ENCODE measurements at regions not wholly inside any gene's neighbourhood (a gene's known extent, or its start where the extent isn't known, plus 50 kb on each side); places are given as distances from the start of the nearest gene placed in this dataset.

DNA sequence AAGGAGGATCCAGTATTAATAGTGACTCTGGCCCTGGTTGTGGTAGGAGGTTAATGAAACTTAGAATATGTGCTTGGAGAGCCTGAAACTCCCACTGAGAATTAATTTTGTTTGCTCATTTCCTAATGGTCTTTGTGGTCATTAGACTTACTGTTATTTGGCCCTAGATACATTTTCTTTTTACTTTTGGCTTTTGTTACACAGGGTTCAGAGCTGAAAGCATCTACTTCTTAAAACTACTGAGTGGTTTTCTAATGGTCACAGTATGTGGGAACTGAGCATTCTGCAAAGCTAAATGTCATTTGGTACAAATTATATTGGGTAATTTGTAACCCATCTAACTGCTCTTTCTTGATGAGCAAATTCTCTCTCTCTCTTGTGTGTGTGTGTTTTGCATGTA, 433.4 kb upstream of the IL12A start:
- Mint-ChIP-seq H3K9me3 (peaks cover 2% of the 10 kb centered on the region), H3K36me3 (ENCODE audit: low read depth) (no peaks in the 10 kb centered on the region), H3K4me1 (no peaks in the 10 kb centered on the region), H3K27me3 (ENCODE audit: insufficient read depth) (peaks cover 11% of the 10 kb centered on the region), H3K27ac (no peak overlapping the region), H3K4me3 (no peak overlapping the region)
- H3K27me3 ChIP-seq (ENCODE audit: control insufficient read depth, insufficient read depth, low read length, poor library complexity, severe bottlenecking) = no peaks in the 10 kb centered on the region
- H3K9me3 ChIP-seq (ENCODE audit: control insufficient read depth, low read length) = no peaks in the 10 kb centered on the region
- H3K27ac ChIP-seq (ENCODE audit: low read depth, low read length) = no peak overlapping the region
- H3K9ac ChIP-seq (ENCODE audit: extremely low read depth, low read length, poor library complexity, severe bottlenecking) = no peak overlapping the region
- no peaks in the 10 kb centered on the region for H3K4me1 ChIP-seq (ENCODE audit: control insufficient read depth, insufficient read depth, low read length)
- DNase-seq = no peak
- H3K4me3 ChIP-seq (ENCODE audit: low read length) = no peak overlapping the region
- TF ChIP-seq, protein P1, sequence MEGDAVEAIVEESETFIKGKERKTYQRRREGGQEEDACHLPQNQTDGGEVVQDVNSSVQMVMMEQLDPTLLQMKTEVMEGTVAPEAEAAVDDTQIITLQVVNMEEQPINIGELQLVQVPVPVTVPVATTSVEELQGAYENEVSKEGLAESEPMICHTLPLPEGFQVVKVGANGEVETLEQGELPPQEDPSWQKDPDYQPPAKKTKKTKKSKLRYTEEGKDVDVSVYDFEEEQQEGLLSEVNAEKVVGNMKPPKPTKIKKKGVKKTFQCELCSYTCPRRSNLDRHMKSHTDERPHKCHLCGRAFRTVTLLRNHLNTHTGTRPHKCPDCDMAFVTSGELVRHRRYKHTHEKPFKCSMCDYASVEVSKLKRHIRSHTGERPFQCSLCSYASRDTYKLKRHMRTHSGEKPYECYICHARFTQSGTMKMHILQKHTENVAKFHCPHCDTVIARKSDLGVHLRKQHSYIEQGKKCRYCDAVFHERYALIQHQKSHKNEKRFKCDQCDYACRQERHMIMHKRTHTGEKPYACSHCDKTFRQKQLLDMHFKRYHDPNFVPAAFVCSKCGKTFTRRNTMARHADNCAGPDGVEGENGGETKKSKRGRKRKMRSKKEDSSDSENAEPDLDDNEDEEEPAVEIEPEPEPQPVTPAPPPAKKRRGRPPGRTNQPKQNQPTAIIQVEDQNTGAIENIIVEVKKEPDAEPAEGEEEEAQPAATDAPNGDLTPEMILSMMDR (conservative IDR thresholded peaks at IDR 0.05) = no peak
- H3K36me3 ChIP-seq (ENCODE audit: control insufficient read depth, insufficient read depth, low read length) = no peaks in the 10 kb centered on the region

DNA sequence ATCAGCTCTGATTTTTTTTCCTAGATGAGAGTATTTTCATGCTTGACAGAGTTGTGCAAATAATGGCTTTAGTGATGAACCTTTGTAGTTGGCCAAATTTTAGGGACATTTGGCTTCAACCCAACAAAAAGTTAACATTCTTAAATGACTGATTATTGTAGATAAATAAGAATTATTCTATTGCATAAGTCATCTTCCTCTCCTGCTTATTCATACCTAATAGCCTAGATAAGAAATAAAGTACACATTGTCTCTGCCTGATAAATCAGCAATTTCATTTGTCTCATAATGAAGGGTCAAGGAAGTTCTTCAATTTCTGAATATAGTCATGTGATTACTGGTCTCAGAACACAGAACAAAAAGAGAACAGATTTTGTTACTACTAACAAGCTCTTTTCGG, 428.9 kb upstream of the IL12A start:
- Histone ChIP-seq H3K9me3 (ENCODE audit: control insufficient read depth, low read length) (no peaks in the 10 kb centered on the region), H3K27ac (ENCODE audit: low read depth, low read length) (no peak overlapping the region), H3K36me3 (ENCODE audit: control insufficient read depth, insufficient read depth, low read length) (no peaks in the 10 kb centered on the region), H3K4me3 (ENCODE audit: low read length) (no peak overlapping the region), H3K4me1 (ENCODE audit: control insufficient read depth, insufficient read depth, low read length) (no peaks in the 10 kb centered on the region), H3K9ac (ENCODE audit: extremely low read depth, low read length, poor library complexity, severe bottlenecking) (no peak overlapping the region), H3K27me3 (ENCODE audit: control insufficient read depth, insufficient read depth, low read length, poor library complexity, severe bottlenecking) (no peaks in the 10 kb centered on the region)
- H3K27me3 Mint-ChIP-seq (ENCODE audit: insufficient read depth) = peaks cover 11% of the 10 kb centered on the region
- no peak for DNase-seq
- no peaks in the 10 kb centered on the region for H3K36me3 Mint-ChIP-seq (ENCODE audit: low read depth)
- H3K4me1 Mint-ChIP-seq = peaks cover 4% of the 10 kb centered on the region
- no peak overlapping the region for H3K27ac Mint-ChIP-seq
- H3K9me3 Mint-ChIP-seq = peaks cover 2% of the 10 kb centered on the region
- WGBS, 2 experiments (ENCODE audit: insufficient coverage in 1 of 2, insufficient read length in 1 of 2) = no CpG with 5 or more reads among the region's 1 CpG
- TF ChIP-seq, protein P1 (conservative IDR thresholded peaks at IDR 0.05) = no peak
- no peak overlapping the region for H3K4me3 Mint-ChIP-seq

DNA sequence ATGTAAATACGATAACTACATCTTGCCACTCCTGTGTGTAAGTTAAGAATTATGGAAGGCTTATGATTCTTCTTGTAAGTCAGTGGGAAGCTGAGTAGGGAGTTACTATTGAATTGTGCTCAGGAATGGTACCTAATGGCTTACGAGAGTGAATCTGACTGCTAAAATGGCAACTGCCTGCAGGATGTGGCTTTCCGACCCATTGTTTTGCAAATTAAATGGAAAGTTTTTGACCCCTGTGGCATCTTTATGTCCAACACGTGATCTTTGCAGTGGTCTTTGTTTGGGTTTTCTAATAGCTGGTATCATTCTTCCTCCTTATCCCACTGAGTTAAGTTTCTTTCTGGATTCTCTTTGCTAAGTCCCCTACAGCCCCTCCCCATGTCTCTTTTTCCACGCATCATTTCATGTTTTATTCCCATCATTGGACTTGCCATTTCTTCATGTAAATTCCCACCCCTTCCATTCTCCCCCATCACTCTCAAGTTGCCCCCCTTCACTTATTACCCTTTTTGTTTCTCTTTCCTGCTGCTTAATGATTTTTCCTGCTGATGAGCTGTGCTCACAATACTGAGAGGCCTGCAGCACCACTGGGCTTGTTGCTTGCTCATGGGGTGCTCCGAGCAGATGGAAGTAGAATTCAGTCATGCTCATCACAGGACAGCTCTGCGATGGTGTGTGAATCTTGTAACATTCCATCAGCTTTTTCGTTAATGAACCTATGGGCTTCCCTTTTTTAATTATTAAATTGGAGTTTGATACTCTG, 428.2 kb upstream of the IL12A start:
- H3K9ac ChIP-seq (ENCODE audit: extremely low read depth, low read length, poor library complexity, severe bottlenecking) = no peak overlapping the region
- DNase-seq = peak; percentile 54
- no peaks in the 10 kb centered on the region for H3K27me3 ChIP-seq (ENCODE audit: control insufficient read depth, insufficient read depth, low read length, poor library complexity, severe bottlenecking)
- peaks cover 4% of the 10 kb centered on the region for H3K4me1 Mint-ChIP-seq
- no peaks in the 10 kb centered on the region for H3K4me1 ChIP-seq (ENCODE audit: control insufficient read depth, insufficient read depth, low read length)
- H3K4me3 Mint-ChIP-seq = no peak overlapping the region
- H3K36me3 ChIP-seq (ENCODE audit: control insufficient read depth, insufficient read depth, low read length) = no peaks in the 10 kb centered on the region
- TF ChIP-seq, protein P1 (conservative IDR thresholded peaks at IDR 0.05) = no peak
- peak overlapping the region; percentile 9 for H3K27ac Mint-ChIP-seq
- WGBS, 2 experiments (ENCODE audit: insufficient coverage in 1 of 2, insufficient read length in 1 of 2) = 41 to 57% methylated on average over 4 to 8 of the region's 8 CpGs
- no peaks in the 10 kb centered on the region for H3K9me3 ChIP-seq (ENCODE audit: control insufficient read depth, low read length)
- H3K27me3 Mint-ChIP-seq (ENCODE audit: insufficient read depth) = peaks cover 11% of the 10 kb centered on the region
- H3K9me3 Mint-ChIP-seq = peaks cover 2% of the 10 kb centered on the region
- H3K27ac ChIP-seq (ENCODE audit: low read depth, low read length) = peak overlapping the region; percentile 55
- H3K36me3 Mint-ChIP-seq (ENCODE audit: low read depth) = no peaks in the 10 kb centered on the region
- H3K4me3 ChIP-seq (ENCODE audit: low read length) = no peak overlapping the region

All from endodermal cell (in vitro differentiated cells).